Liver (tissue), 8 donors: ENCODE measurements at regions not wholly inside any gene's neighbourhood (a gene's known extent, or its start where the extent isn't known, plus 50 kb on each side); places are given as distances from the start of the nearest gene placed in this dataset.

ENCODE experiments used
- DNase-seq: peaks from one replicate; pipeline ENCODE4 v3.0.0-alpha.2; 2017; ENCODE audit warnings: low spot score
- H3K27ac ChIP-seq, 2 donors: one replicate each; pipeline ENCODE4 v1.7.0; 2013; ENCODE audit warnings: inconsistent platforms in 2 of 2, low read length in 2 of 2, control low read depth in 1 of 2, low read depth in 1 of 2, mild to moderate bottlenecking in 1 of 2
- H3K27me3 ChIP-seq, 4 donors: one replicate each; pipeline versions ENCODE4 v1.6.1 to v1.7.0; 2013; ENCODE audit warnings: low read length in 3 of 4, inconsistent platforms in 1 of 4, mild to moderate bottlenecking in 1 of 4, moderate library complexity in 1 of 4; ENCODE audit not compliant: control insufficient read depth in 4 of 4, insufficient read depth in 4 of 4
- H3K36me3 ChIP-seq, 4 donors: one replicate each; pipeline versions ENCODE4 v1.6.1 to v1.7.0; 2013; ENCODE audit warnings: low read length in 3 of 4, mild to moderate bottlenecking in 3 of 4, low read depth in 1 of 4, moderate library complexity in 1 of 4; ENCODE audit not compliant: control insufficient read depth in 4 of 4, insufficient read depth in 3 of 4
- H3K4me1 ChIP-seq, 4 donors: one replicate each; pipeline versions ENCODE4 v1.6.1 to v1.7.0; 2013; ENCODE audit warnings: low read length in 3 of 4, mild to moderate bottlenecking in 3 of 4, moderate library complexity in 1 of 4; ENCODE audit not compliant: control insufficient read depth in 4 of 4, insufficient read depth in 4 of 4
- H3K4me3 ChIP-seq, 3 donors: one replicate each; pipeline versions ENCODE4 v1.6.1 to v1.7.0; 2013; ENCODE audit warnings: low read length in 3 of 3, control low read depth in 1 of 3, low read depth in 1 of 3, mild to moderate bottlenecking in 1 of 3
- H3K9ac ChIP-seq, 2 donors: one replicate each; pipeline ENCODE4 v1.7.0; 2013; ENCODE audit warnings: low read length in 2 of 2, mild to moderate bottlenecking in 2 of 2, moderate library complexity in 2 of 2, control low read depth in 1 of 2, low read depth in 1 of 2
- H3K9me3 ChIP-seq, 4 donors: one replicate each; pipeline versions ENCODE4 v1.6.1 to v1.7.0; 2013; ENCODE audit warnings: low read length in 3 of 4; ENCODE audit not compliant: control insufficient read depth in 4 of 4
- EGR1 ChIP-seq, 2 donors: IDR thresholded peaks; 2 replicates each; pipeline ENCODE4 v1.6.1; 2016 to 2018; ENCODE audit warnings: antibody characterized with exemption in 2 of 2, low read depth in 2 of 2
- FOXA1 ChIP-seq: IDR thresholded peaks from 2 replicates; pipeline ENCODE4 v1.6.1; 2016; ENCODE audit warnings: antibody characterized with exemption
- FOXA2 ChIP-seq: IDR thresholded peaks from 2 replicates; pipeline ENCODE4 v1.6.1; 2016; ENCODE audit warnings: antibody characterized with exemption
- GABPA ChIP-seq, 2 donors: IDR thresholded peaks in 1 of 2; conservative IDR thresholded peaks in 1 of 2; 2 replicates each; pipeline ENCODE4 v1.6.1; 2016; ENCODE audit warnings: antibody characterized with exemption in 2 of 2, mild to moderate bottlenecking in 1 of 2, moderate library complexity in 1 of 2
- HNF4A ChIP-seq, 2 donors: conservative IDR thresholded peaks; 2 replicates each; pipeline ENCODE4 v1.6.1; 2016; ENCODE audit warnings: antibody characterized with exemption in 2 of 2, mild to moderate bottlenecking in 2 of 2
- HNF4G ChIP-seq: IDR thresholded peaks from 2 replicates; pipeline ENCODE4 v1.6.1; 2016; ENCODE audit warnings: antibody characterized with exemption
- JUND ChIP-seq, 2 donors: IDR thresholded peaks; 2 replicates each; pipeline ENCODE4 v1.6.1; 2016; ENCODE audit warnings: antibody characterized with exemption in 2 of 2
- MAX ChIP-seq: IDR thresholded peaks from 2 replicates; pipeline ENCODE4 v1.6.1; 2016; ENCODE audit warnings: antibody characterized with exemption
- NR2F2 ChIP-seq: IDR thresholded peaks from 2 replicates; pipeline ENCODE4 v1.6.1; 2016; ENCODE audit warnings: antibody characterized with exemption
- REST ChIP-seq: IDR thresholded peaks from 2 replicates; pipeline ENCODE4 v1.6.1; 2016; ENCODE audit warnings: antibody characterized with exemption, mild to moderate bottlenecking
- RXRA ChIP-seq, 2 donors: IDR thresholded peaks; 2 replicates each; pipeline ENCODE4 v1.6.1; 2017 to 2018; ENCODE audit warnings: antibody characterized with exemption in 2 of 2, mild to moderate bottlenecking in 1 of 2
- SP1 ChIP-seq: IDR thresholded peaks from 2 replicates; pipeline ENCODE4 v1.6.1; 2018; ENCODE audit warnings: antibody characterized with exemption, mild to moderate bottlenecking
- TAF1 ChIP-seq: conservative IDR thresholded peaks from 2 replicates; pipeline ENCODE4 v1.6.1; 2016; ENCODE audit warnings: antibody characterized with exemption, mild to moderate bottlenecking
- YY1 ChIP-seq: IDR thresholded peaks from 2 replicates; pipeline ENCODE4 v1.6.1; 2016; ENCODE audit warnings: antibody characterized with exemption, mild to moderate bottlenecking
- ZBTB33 ChIP-seq: IDR thresholded peaks from 2 replicates; pipeline ENCODE4 v1.6.1; 2016; ENCODE audit warnings: antibody characterized with exemption
- WGBS: extraction: QIAGEN DNeasy Blood & Tissue Kit; methylation state at CpG from one replicate; pipeline ENCODE4 v1.1.7; 2013; 5-methylcytosine and 5-hydroxymethylcytosine counted together
- TF ChIP-seq, protein P1 (sequence below): fragments of 150-350 bp; IDR thresholded peaks from 2 replicates; pipeline ENCODE4 v1.5.1; 2017; ENCODE audit warnings: improper control_type of control experiment, low read depth, low read length; ENCODE audit not compliant: missing input control
- TF ChIP-seq, protein P2 (sequence below): IDR thresholded peaks from 2 replicates; pipeline ENCODE4 v1.6.1; 2016; ENCODE audit warnings: antibody characterized with exemption
- donor health status: healthy.
- donor health status: healthy.
- donor health status: healthy.
- donor health status: healthy.
- donor health status: healthy.

- Histone ChIP-seq H3K36me3 (no peaks in the 10 kb centered on the region), H3K4me1 (no peaks in the 10 kb centered on the region), H3K4me3 (no peak overlapping the region), H3K9me3 (no peaks in the 10 kb centered on the region), H3K9ac (no peak overlapping the region), H3K27me3 (no peaks in the 10 kb centered on the region), H3K27ac (no peak overlapping the region)
- DNase-seq: no peak
- TF ChIP-seq YY1 (no peak), RXRA (IDR thresholded peaks at IDR 0.05) (peak in 1 of 2 donors; percentile 11), TAF1 (no peak), NR2F2 (peak; percentile 31), EGR1 (IDR thresholded peaks at IDR 0.05; ENCODE audit: low read depth in 2 of 2) (no peak), GABPA (IDR thresholded peaks at IDR 0.05 in 1 of 2, conservative IDR thresholded peaks at IDR 0.05 in 1 of 2) (no peak), FOXA2 (no peak)
- TF ChIP-seq, protein P1, sequence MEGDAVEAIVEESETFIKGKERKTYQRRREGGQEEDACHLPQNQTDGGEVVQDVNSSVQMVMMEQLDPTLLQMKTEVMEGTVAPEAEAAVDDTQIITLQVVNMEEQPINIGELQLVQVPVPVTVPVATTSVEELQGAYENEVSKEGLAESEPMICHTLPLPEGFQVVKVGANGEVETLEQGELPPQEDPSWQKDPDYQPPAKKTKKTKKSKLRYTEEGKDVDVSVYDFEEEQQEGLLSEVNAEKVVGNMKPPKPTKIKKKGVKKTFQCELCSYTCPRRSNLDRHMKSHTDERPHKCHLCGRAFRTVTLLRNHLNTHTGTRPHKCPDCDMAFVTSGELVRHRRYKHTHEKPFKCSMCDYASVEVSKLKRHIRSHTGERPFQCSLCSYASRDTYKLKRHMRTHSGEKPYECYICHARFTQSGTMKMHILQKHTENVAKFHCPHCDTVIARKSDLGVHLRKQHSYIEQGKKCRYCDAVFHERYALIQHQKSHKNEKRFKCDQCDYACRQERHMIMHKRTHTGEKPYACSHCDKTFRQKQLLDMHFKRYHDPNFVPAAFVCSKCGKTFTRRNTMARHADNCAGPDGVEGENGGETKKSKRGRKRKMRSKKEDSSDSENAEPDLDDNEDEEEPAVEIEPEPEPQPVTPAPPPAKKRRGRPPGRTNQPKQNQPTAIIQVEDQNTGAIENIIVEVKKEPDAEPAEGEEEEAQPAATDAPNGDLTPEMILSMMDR: no peak
- WGBS: 85% methylated on average over 2 of the region's 2 CpGs
Measured at GRCh38 chr18:7414459-7414858, 152.7 kb upstream of the PTPRM start.

DNA sequence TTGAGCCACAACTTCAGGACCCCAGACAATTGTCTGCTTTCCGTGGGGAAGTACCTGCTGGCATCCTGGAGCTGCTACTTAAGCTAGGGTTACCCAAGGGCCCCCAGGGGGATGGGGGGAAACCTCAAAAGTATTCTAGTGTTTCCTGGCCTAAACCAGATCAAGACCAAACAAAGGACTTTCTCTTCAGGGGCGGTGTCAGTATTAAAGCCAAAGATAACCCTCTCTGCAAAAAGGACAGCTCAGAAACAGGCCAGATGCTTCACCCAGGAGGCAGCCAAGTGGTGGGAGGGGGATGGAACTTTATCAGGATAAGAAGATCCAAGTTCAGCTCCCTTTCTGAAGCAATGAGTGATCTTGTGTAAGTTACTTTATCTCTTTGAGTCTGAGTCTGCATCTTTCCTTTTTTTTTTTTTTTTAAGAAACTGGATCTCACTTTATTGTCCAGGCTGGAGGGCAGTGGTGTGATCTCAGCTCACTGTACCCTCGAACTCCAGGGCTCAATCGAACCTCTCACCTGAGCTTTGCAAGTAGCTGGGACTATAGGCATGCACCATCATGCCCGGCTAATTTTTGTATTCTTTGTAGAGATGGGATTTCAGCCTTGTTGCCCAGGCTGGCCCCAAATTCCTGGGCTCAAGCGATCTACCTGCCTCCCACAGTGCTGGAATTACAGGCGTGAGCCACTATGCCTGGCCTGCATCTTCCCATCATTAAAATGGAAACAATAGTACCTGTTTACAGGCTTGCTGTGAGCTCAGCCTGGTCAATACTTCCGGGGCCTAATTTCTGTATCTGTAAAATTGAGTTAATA, 151.8 kb upstream of the PTPRM start:
- H3K4me3 ChIP-seq: no peak overlapping the region
- H3K36me3 ChIP-seq: no peaks in the 10 kb centered on the region
- TF ChIP-seq EGR1 (IDR thresholded peaks at IDR 0.05; ENCODE audit: low read depth in 2 of 2) (no peak), MAX (no peak), GABPA (IDR thresholded peaks at IDR 0.05 in 1 of 2, conservative IDR thresholded peaks at IDR 0.05 in 1 of 2) (no peak), REST (no peak), HNF4G (no peak), ZBTB33 (no peak), JUND (IDR thresholded peaks at IDR 0.05) (no peak), HNF4A (conservative IDR thresholded peaks at IDR 0.05) (no peak), SP1 (no peak), RXRA (IDR thresholded peaks at IDR 0.05) (no peak), FOXA1 (no peak), YY1 (no peak), NR2F2 (no peak)
- TF ChIP-seq, protein P2, sequence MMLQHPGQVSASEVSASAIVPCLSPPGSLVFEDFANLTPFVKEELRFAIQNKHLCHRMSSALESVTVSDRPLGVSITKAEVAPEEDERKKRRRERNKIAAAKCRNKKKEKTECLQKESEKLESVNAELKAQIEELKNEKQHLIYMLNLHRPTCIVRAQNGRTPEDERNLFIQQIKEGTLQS: no peak
- H3K27ac ChIP-seq: no peak overlapping the region
- no peaks in the 10 kb centered on the region for H3K9me3 ChIP-seq
- no peak overlapping the region for H3K9ac ChIP-seq
- DNase-seq: no peak
- no peaks in the 10 kb centered on the region for H3K27me3 ChIP-seq
- no peaks in the 10 kb centered on the region for H3K4me1 ChIP-seq
- WGBS: 79% methylated on average over 8 of the region's 8 CpGs
